ENCODE measurements at regions not wholly inside any gene's neighbourhood (a gene's known extent, or its start where the extent isn't known, plus 50 kb on each side); places are given as distances from the start of the nearest gene placed in this dataset.

DNA sequence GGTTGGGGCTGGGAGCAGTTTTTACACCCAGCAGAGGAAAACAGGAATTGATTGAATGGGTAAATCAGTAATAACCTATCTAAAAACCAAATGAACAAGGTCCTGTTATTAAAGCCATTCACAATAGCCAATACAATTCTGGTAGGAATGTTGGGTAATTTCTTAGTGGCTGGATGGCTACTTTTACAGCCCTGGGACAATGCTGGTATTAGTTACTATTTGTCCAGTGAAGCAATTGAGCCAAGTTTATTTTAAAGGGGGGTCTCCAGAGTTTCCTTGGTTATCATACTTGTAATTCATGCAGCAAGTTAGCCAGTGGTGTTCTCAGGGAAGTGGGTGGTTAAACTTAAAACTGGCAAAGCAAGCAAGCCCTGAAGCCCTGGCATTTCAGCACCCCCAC is 92.3 kb upstream of the STARD13 start:
- POLR2A ChIA-PET (ENCODE audit: low non-redundant PET), result no interaction called here

DNA sequence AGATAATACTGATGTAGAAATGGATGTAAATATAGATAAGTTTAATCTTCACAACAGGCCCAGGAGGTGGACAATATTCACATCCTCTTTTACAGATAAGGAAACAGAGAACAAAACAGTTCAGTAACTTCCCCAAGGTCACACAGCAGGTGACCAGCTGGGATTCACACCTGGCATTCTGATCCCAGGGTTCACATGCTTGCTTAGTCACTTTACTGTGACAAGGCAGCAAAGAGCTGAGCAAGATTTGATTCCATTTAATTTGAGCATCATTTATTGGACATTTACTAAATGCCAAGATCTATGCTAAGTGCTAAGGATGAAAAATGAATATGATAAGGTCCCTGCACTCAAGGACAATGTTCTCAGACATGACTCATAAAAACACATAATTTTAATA is 94.1 kb upstream of the STARD13 start:
- TF ChIP-seq, protein P1, sequence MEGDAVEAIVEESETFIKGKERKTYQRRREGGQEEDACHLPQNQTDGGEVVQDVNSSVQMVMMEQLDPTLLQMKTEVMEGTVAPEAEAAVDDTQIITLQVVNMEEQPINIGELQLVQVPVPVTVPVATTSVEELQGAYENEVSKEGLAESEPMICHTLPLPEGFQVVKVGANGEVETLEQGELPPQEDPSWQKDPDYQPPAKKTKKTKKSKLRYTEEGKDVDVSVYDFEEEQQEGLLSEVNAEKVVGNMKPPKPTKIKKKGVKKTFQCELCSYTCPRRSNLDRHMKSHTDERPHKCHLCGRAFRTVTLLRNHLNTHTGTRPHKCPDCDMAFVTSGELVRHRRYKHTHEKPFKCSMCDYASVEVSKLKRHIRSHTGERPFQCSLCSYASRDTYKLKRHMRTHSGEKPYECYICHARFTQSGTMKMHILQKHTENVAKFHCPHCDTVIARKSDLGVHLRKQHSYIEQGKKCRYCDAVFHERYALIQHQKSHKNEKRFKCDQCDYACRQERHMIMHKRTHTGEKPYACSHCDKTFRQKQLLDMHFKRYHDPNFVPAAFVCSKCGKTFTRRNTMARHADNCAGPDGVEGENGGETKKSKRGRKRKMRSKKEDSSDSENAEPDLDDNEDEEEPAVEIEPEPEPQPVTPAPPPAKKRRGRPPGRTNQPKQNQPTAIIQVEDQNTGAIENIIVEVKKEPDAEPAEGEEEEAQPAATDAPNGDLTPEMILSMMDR (conservative IDR thresholded peaks at IDR 0.05; ENCODE audit: low read depth), result no peak
- ChIA-PET POLR2A (ENCODE audit: low non-redundant PET) (no interaction called here), CTCF (no interaction called here)
- no peak for DNase-seq (ENCODE audit: low spot score)
- no peak overlapping the region for H3K27ac ChIP-seq

More for the DNA sequence above, 92.3 kb upstream of the STARD13 start:
- DNase-seq (ENCODE audit: low spot score), result no peak
- CTCF ChIA-PET, result no interaction called here
- H3K27ac ChIP-seq, result no peak overlapping the region
- TF ChIP-seq, protein P1 (conservative IDR thresholded peaks at IDR 0.05; ENCODE audit: low read depth), result no peak

DNA sequence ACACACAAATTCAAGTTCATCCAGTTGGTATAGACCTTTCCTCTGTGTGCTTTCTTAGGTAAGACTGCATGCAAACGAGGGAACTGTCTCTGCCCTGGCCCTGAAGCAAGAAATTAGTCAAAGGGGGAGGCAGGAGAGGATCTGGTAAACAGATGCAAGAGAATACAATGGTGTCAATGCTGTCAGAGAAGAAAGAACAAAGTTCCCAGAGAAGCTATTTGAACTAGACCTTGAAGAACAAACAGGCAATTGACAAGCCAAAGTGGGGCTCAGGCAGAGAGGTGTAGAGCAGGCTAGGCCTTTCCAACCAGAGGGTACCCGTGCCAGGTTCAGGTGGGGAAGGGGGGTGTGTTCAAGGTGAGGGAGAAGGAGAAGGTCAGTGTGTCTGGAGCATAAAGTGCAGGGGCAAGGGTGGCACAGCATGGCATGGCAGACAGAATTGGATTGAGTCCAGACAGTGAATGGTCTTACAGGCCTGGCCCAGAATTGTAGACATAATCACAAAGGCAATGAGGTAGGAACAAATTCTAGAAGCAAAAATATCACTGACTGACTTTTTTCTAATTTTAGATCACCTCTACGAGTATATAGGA is 95.0 kb upstream of the STARD13 start:
- POLR2A ChIA-PET (ENCODE audit: low non-redundant PET), result no interaction called here
- CTCF ChIA-PET, result no interaction called here
- no peak overlapping the region for H3K27ac ChIP-seq
- no peak for DNase-seq (ENCODE audit: low spot score)
- TF ChIP-seq, protein P1 (conservative IDR thresholded peaks at IDR 0.05; ENCODE audit: low read depth), result no peak

DNA sequence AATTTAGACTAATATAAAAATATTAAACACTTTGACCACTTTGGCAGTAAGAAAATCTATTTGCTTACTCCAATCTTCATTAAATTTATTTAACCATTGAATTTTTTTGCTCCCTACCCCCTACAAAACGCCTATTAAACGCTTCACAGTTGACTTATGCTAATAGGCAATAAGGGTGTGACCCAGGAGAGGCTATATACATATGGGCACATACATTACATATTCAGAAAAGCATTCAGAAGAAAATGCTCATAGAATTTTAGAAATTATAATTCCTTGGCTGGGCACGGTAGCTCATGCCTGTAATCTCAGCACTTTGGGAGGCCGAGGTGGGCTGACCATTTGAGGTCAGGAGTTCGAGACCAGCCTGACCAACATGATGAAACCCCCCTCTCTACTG is 95.6 kb upstream of the STARD13 start:
- H3K27ac ChIP-seq, result no peak overlapping the region
- POLR2A ChIA-PET (ENCODE audit: low non-redundant PET), result no interaction called here
- CTCF ChIA-PET, result no interaction called here
- TF ChIP-seq, protein P1 (conservative IDR thresholded peaks at IDR 0.05; ENCODE audit: low read depth), result no peak
- DNase-seq (ENCODE audit: low spot score), result no peak

DNA sequence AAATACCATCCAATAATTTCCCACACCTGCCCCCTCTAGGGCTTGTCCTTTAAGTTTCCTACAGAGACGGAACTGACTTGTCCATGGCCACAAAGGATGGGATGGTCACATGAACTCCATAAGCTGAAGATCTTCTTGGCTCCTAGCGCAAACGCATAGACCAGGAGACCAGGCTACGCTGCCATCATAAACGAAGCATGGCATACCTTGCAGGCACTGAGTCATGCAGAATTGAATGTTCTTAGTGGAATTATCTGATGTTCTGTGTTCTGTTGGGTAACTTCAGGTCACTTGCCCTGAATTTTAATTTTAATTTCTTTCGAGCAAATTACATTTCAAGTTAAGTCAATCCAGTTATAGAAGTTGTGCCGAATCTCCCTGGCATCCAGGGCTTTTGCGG is 96.4 kb upstream of the STARD13 start:
- ChIA-PET CTCF (no interaction called here), POLR2A (ENCODE audit: low non-redundant PET) (no interaction called here)
- TF ChIP-seq, protein P1 (conservative IDR thresholded peaks at IDR 0.05; ENCODE audit: low read depth), result no peak
- H3K27ac ChIP-seq, result no peak overlapping the region
- no peak for DNase-seq (ENCODE audit: low spot score)

DNA sequence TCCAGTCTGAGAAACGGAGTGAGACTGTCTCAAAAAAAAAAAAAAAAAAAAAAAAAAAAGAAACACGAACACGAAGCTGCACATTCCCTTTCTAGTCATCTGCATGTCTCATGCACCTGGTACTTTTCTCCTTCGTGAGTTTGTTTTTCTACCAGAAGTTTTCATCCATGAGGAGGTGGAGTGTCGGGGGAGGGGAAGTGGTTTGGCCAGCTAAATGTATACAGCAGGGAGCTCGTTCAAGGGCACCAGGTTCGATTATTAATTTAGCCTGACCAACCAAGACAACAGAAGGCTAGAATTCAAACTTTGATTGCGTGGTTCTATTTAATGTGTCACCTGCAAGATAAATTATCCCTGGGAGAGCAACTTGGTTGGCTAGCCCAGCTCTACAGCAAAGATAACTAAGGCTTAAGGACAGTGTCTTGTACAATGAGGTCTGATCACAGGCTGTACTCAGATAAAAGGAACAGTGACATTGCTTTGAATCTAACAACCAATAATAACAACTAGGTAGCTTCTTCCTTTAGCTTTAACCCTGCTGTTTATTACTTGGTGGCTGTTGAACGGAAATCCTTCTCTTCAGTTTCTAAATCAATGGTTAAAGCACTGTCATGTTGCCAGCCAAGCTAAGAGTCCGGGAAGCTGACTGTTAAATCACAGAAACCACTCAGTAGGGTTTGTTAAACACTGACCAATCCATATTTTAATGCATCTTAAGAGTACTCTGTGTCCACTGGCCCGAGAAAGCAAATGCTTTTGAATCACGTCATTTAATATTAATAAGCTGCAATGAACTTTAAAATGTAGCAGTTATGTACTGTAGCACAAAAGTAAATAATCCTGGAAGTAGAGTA is 98.4 kb upstream of the STARD13 start:
- H3K27ac ChIP-seq, result no peak overlapping the region
- POLR2A ChIA-PET (ENCODE audit: low non-redundant PET), result no interaction called here
- DNase-seq (ENCODE audit: low spot score), result no peak
- CTCF ChIA-PET, result interaction anchor here (0.6 kb wide), 1 partner anchor 22 kb away, joined by 3 read pairs; no protein-coding TSS in a partner anchor
- TF ChIP-seq, protein P1 (conservative IDR thresholded peaks at IDR 0.05; ENCODE audit: low read depth), result no peak
